ENCODE measurements at regions not wholly inside any gene's neighbourhood (a gene's known extent, or its start where the extent isn't known, plus 50 kb on each side); places are given as distances from the start of the nearest gene placed in this dataset.

- DNase-seq: no peak
These were observed 539.2 kb downstream of the BUD13 start for GRCh38 chr11:116233561-116233960.

- DNase-seq: peak; percentile 11
These were observed 540.4 kb downstream of the BUD13 start for GRCh38 chr11:116232364-116232828.

- no peak for DNase-seq
These were observed 541.2 kb downstream of the BUD13 start for GRCh38 chr11:116231543-116231942.

GRCh38 chr11:116230438-116230837, 542.3 kb downstream of the BUD13 start:
- DNase-seq: no peak

- DNase-seq: peak; percentile 7
These were observed 543.4 kb downstream of the BUD13 start for GRCh38 chr11:116229236-116229970.

- DNase-seq: no peak
These were observed 546.1 kb downstream of the BUD13 start for GRCh38 chr11:116226731-116227130.

- DNase-seq: no peak
These were observed 546.8 kb downstream of the BUD13 start for GRCh38 chr11:116225784-116226585.

- DNase-seq: no peak
These were observed 547.6 kb downstream of the BUD13 start for GRCh38 chr11:116225236-116225635.

- DNase-seq: no peak
These were observed 547.9 kb downstream of the BUD13 start for GRCh38 chr11:116224889-116225200.

GRCh38 chr11:116224154-116224888, 548.5 kb downstream of the BUD13 start:
- no peak for DNase-seq

- no peak for DNase-seq
These were observed 551.4 kb downstream of the BUD13 start for GRCh38 chr11:116221351-116221750.

- no peak for DNase-seq
These were observed 553.6 kb downstream of the BUD13 start for GRCh38 chr11:116219171-116219635.

- no peak for DNase-seq
These were observed 555.3 kb downstream of the BUD13 start for GRCh38 chr11:116217441-116217840.

- no peak for DNase-seq
These were observed 555.8 kb downstream of the BUD13 start for GRCh38 chr11:116217006-116217405.

GRCh38 chr11:116215471-116216113, 557.2 kb downstream of the BUD13 start:
- DNase-seq: no peak

- DNase-seq: no peak
These were observed 561.6 kb downstream of the BUD13 start for GRCh38 chr11:116211147-116211546.

GRCh38 chr11:116210663-116211062, 562.1 kb downstream of the BUD13 start:
- no peak for DNase-seq

GRCh38 chr11:116209255-116209654, 563.5 kb downstream of the BUD13 start:
- no peak for DNase-seq

- no peak for DNase-seq
These were observed 565.2 kb downstream of the BUD13 start for GRCh38 chr11:116207421-116208141.

GRCh38 chr11:116207019-116207418, 565.8 kb downstream of the BUD13 start:
- DNase-seq: no peak

GRCh38 chr11:116202922-116203321, 569.9 kb downstream of the BUD13 start:
- DNase-seq: no peak

- no peak for DNase-seq
These were observed 572.2 kb downstream of the BUD13 start for GRCh38 chr11:116200564-116200963.
